GM18861 (cell line): ENCODE measurements at regions not wholly inside any gene's neighbourhood (a gene's known extent, or its start where the extent isn't known, plus 50 kb on each side); places are given as distances from the start of the nearest gene placed in this dataset.
"Not testable (repeated sequence)": the region's sequence is repeated elsewhere in the genome, so short reads cannot be mapped to it uniquely, and the experiment has no call there.

ENCODE experiments used
- ATAC-seq: cut with Tn5 transposase; IDR thresholded peaks from one replicate; pipeline ENCODE4 v1.9.1; 2021; ENCODE audit not compliant: unreplicated experiment

- ATAC-seq, result no peak
These were observed 576.8 kb upstream of the SMIM31 start for GRCh38 chr4:164177153-164177552.

GRCh38 chr4:164177753-164178152 lies 576.2 kb upstream of the SMIM31 start:
- no peak for ATAC-seq

GRCh38 chr4:164188236-164188635 lies 565.7 kb upstream of the SMIM31 start:
- no peak for ATAC-seq

- ATAC-seq, result peak; percentile 66
These were observed 561.1 kb upstream of the SMIM31 start for GRCh38 chr4:164192844-164193243.

GRCh38 chr4:164193676-164194075 lies 560.3 kb upstream of the SMIM31 start:
- no peak for ATAC-seq

- ATAC-seq, result no peak
These were observed 556.4 kb upstream of the SMIM31 start for GRCh38 chr4:164197556-164197955.

GRCh38 chr4:164203476-164203875 lies 550.5 kb upstream of the SMIM31 start:
- no peak for ATAC-seq

GRCh38 chr4:164204434-164204833 lies 549.5 kb upstream of the SMIM31 start:
- no peak for ATAC-seq

GRCh38 chr4:164207460-164207859 lies 546.5 kb upstream of the SMIM31 start:
- ATAC-seq, result no peak

- no peak for ATAC-seq
These were observed 543.6 kb upstream of the SMIM31 start for GRCh38 chr4:164210377-164210776.

GRCh38 chr4:164212134-164212533 lies 541.8 kb upstream of the SMIM31 start:
- no peak for ATAC-seq

- ATAC-seq, result no peak
These were observed 541.2 kb upstream of the SMIM31 start for GRCh38 chr4:164212714-164213113.

GRCh38 chr4:164215113-164215741 lies 538.7 kb upstream of the SMIM31 start:
- ATAC-seq, result no peak

- no peak for ATAC-seq
These were observed 532.3 kb upstream of the SMIM31 start for GRCh38 chr4:164221631-164222030.

- no peak for ATAC-seq
These were observed 529.1 kb upstream of the SMIM31 start for GRCh38 chr4:164224871-164225270.

- ATAC-seq, result no peak
These were observed 524.7 kb upstream of the SMIM31 start for GRCh38 chr4:164229255-164229654.

GRCh38 chr4:164239433-164239832 lies 514.5 kb upstream of the SMIM31 start:
- ATAC-seq, result no peak

GRCh38 chr4:164239976-164240375 lies 514.0 kb upstream of the SMIM31 start:
- no peak for ATAC-seq

- ATAC-seq, result no peak
These were observed 502.7 kb upstream of the SMIM31 start for GRCh38 chr4:164251257-164251656.

GRCh38 chr4:164252286-164252685 lies 501.6 kb upstream of the SMIM31 start:
- ATAC-seq, result no peak

- no peak for ATAC-seq
These were observed 492.1 kb upstream of the SMIM31 start for GRCh38 chr4:164261831-164262230.

GRCh38 chr4:164262508-164262907 lies 491.4 kb upstream of the SMIM31 start:
- ATAC-seq, result not testable (repeated sequence)

GRCh38 chr4:164277414-164277813 lies 476.5 kb upstream of the SMIM31 start:
- not testable (repeated sequence) for ATAC-seq
